DOHH2 (cell line): ENCODE measurements at regions not wholly inside any gene's neighbourhood (a gene's known extent, or its start where the extent isn't known, plus 50 kb on each side); places are given as distances from the start of the nearest gene placed in this dataset.

Experiments used
- H3F3A ChIP-seq: fragments of 200-600 bp; sonication (generic), shearing (Covaris generic); 2 replicates; pipeline ENCODE4 v1.6.0; 2016; ENCODE audit warnings: antibody characterized with exemption, mild to moderate bottlenecking; ENCODE audit not compliant: control insufficient read depth, insufficient read depth
- H3K27ac ChIP-seq: fragments of 200-600 bp; sonication (generic); 2 replicates; pipeline ENCODE4 v1.5.1; 2014; ENCODE audit warnings: low read depth, mild to moderate bottlenecking, low read length, moderate library complexity
- H3K27me3 ChIP-seq: fragments of 200-600 bp; sonication (generic); 2 replicates; pipeline ENCODE4 v1.6.1; 2014; ENCODE audit warnings: mild to moderate bottlenecking, low read length, mixed read lengths; ENCODE audit not compliant: control insufficient read depth
- H3K36me3 ChIP-seq: fragments of 200-600 bp; sonication (generic); 2 replicates; pipeline ENCODE4 v1.6.1; 2014; ENCODE audit warnings: mild to moderate bottlenecking, low read length, moderate library complexity, mixed read lengths; ENCODE audit not compliant: control insufficient read depth
- H3K4me1 ChIP-seq: fragments of 200-600 bp; sonication (generic); 2 replicates; pipeline ENCODE4 v1.6.1; 2014; ENCODE audit warnings: mild to moderate bottlenecking, low read length, mixed read lengths; ENCODE audit not compliant: control insufficient read depth
- H3K4me2 ChIP-seq: fragments of 200-600 bp; sonication (generic); 2 replicates; pipeline ENCODE4 v1.6.0; 2014; ENCODE audit warnings: mild to moderate bottlenecking, low read length, moderate library complexity
- H3K4me3 ChIP-seq: fragments of 200-600 bp; sonication (generic); 2 replicates; pipeline ENCODE4 v1.5.1; 2014; ENCODE audit warnings: mild to moderate bottlenecking, low read length, mixed read lengths
- H3K79me2 ChIP-seq: fragments of 200-600 bp; sonication (generic); 2 replicates; pipeline ENCODE4 v1.6.1; 2014; ENCODE audit warnings: mild to moderate bottlenecking, low read length, mixed read lengths; ENCODE audit not compliant: control insufficient read depth
- H3K9me2 ChIP-seq: fragments of 200-600 bp; sonication (generic); replicated peaks from 2 replicates; pipeline ENCODE4 v1.6.1; 2014; ENCODE audit warnings: mild to moderate bottlenecking, low read length, mixed read lengths; ENCODE audit not compliant: control insufficient read depth
- H3K9me3 ChIP-seq: fragments of 200-600 bp; sonication (generic); 2 replicates; pipeline ENCODE4 v1.6.1; 2014; ENCODE audit warnings: antibody characterized with exemption, low read length, mixed read lengths; ENCODE audit not compliant: control insufficient read depth, insufficient read depth
- H4K20me1 ChIP-seq: fragments of 200-600 bp; sonication (generic); 2 replicates; pipeline ENCODE4 v1.6.0; 2014; ENCODE audit warnings: low read depth, mild to moderate bottlenecking, antibody characterized with exemption, low read length, moderate library complexity; ENCODE audit not compliant: control insufficient read depth, insufficient read depth
- EZH2phosphoT487 ChIP-seq: fragments of 200-600 bp; sonication (generic); IDR thresholded peaks from 2 replicates; pipeline ENCODE4 v1.6.1; 2017; ENCODE audit warnings: borderline replicate concordance, mild to moderate bottlenecking, antibody characterized with exemption, low read length, moderate library complexity, mixed read lengths
- TF ChIP-seq, protein P1 (sequence below): fragments of 200-600 bp; sonication (generic); IDR thresholded peaks from one replicate; pipeline ENCODE4 v1.5.1; 2014; ENCODE audit warnings: antibody characterized with exemption, mild to moderate bottlenecking, low read depth, low read length; ENCODE audit not compliant: poor library complexity, severe bottlenecking

- H4K20me1 ChIP-seq, result no peaks in the 10 kb centered on the region
- TF ChIP-seq, protein P1, sequence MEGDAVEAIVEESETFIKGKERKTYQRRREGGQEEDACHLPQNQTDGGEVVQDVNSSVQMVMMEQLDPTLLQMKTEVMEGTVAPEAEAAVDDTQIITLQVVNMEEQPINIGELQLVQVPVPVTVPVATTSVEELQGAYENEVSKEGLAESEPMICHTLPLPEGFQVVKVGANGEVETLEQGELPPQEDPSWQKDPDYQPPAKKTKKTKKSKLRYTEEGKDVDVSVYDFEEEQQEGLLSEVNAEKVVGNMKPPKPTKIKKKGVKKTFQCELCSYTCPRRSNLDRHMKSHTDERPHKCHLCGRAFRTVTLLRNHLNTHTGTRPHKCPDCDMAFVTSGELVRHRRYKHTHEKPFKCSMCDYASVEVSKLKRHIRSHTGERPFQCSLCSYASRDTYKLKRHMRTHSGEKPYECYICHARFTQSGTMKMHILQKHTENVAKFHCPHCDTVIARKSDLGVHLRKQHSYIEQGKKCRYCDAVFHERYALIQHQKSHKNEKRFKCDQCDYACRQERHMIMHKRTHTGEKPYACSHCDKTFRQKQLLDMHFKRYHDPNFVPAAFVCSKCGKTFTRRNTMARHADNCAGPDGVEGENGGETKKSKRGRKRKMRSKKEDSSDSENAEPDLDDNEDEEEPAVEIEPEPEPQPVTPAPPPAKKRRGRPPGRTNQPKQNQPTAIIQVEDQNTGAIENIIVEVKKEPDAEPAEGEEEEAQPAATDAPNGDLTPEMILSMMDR, result no peak
- no peak for TF ChIP-seq EZH2phosphoT487
- H3K9me3 ChIP-seq, result no peaks in the 10 kb centered on the region
- peaks cover 8% of the 10 kb centered on the region for H3K4me1 ChIP-seq
- H3K79me2 ChIP-seq, result peaks cover under 1% of the 10 kb centered on the region; the same call in 1 of the 2 replicates
- no peak overlapping the region for H3K4me2 ChIP-seq
- H3K27me3 ChIP-seq, result no peaks in the 10 kb centered on the region
- H3K36me3 ChIP-seq, result no peaks in the 10 kb centered on the region
- H3K4me3 ChIP-seq, result no peak overlapping the region
- no peaks in the 10 kb centered on the region for H3K9me2 ChIP-seq
- no peak overlapping the region for H3K27ac ChIP-seq
- H3F3A ChIP-seq, result no peaks in the 10 kb centered on the region
These were observed 242.3 kb upstream of the GRIP1 start for GRCh38 chr12:66921151-66921550.

GRCh38 chr12:66925083-66925482, 246.2 kb upstream of the GRIP1 start:
- no peaks in the 10 kb centered on the region for H3K4me1 ChIP-seq
- H3K4me3 ChIP-seq, result no peak overlapping the region
- H3K9me3 ChIP-seq, result no peaks in the 10 kb centered on the region
- H3K27ac ChIP-seq, result no peak overlapping the region
- H3K9me2 ChIP-seq, result no peaks in the 10 kb centered on the region
- no peaks in the 10 kb centered on the region for H3F3A ChIP-seq
- no peaks in the 10 kb centered on the region for H4K20me1 ChIP-seq
- no peaks in the 10 kb centered on the region for H3K79me2 ChIP-seq
- H3K4me2 ChIP-seq, result no peak overlapping the region
- no peaks in the 10 kb centered on the region for H3K27me3 ChIP-seq
- no peaks in the 10 kb centered on the region for H3K36me3 ChIP-seq
- TF ChIP-seq EZH2phosphoT487, result no peak
- TF ChIP-seq, protein P1, result no peak

DNA sequence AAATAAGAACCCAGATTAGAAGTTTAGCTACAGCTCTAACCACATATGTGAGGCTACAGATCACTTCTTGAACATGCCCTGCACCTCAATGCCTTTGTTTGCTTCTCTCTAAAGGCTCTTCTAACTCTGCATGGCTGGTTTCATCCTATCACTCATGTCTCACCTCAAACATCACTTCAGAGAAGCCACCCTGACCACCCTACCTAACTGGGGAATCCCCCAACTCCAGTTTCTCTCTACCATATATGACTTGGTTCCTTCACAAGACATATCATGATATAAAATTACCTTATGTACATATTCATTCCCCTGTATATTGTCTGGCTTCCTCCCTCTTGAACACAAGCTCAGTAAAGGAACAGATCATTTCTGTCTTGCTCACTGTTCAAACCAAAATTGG, 250.2 kb upstream of the GRIP1 start:
- Histone ChIP-seq H3F3A (no peaks in the 10 kb centered on the region), H4K20me1 (no peaks in the 10 kb centered on the region), H3K79me2 (no peaks in the 10 kb centered on the region), H3K27ac (no peak overlapping the region), H3K4me1 (no peaks in the 10 kb centered on the region), H3K9me2 (no peaks in the 10 kb centered on the region), H3K9me3 (no peaks in the 10 kb centered on the region), H3K27me3 (no peaks in the 10 kb centered on the region), H3K36me3 (no peaks in the 10 kb centered on the region), H3K4me3 (no peak overlapping the region), H3K4me2 (no peak overlapping the region)
- no peak for TF ChIP-seq EZH2phosphoT487
- TF ChIP-seq, protein P1, result no peak

GRCh38 chr12:66931091-66931490, 252.2 kb upstream of the GRIP1 start:
- no peaks in the 10 kb centered on the region for H3K36me3 ChIP-seq

More at GRCh38 chr12:66931091-66931490, 252.2 kb upstream of the GRIP1 start:
- H3K27me3 ChIP-seq, result no peaks in the 10 kb centered on the region
- no peak overlapping the region for H3K27ac ChIP-seq
- H3K9me2 ChIP-seq, result no peaks in the 10 kb centered on the region
- no peaks in the 10 kb centered on the region for H3K9me3 ChIP-seq
- no peak overlapping the region for H3K4me3 ChIP-seq
- no peaks in the 10 kb centered on the region for H3K4me1 ChIP-seq
- TF ChIP-seq EZH2phosphoT487, result no peak
- TF ChIP-seq, protein P1, result no peak
- no peak overlapping the region for H3K4me2 ChIP-seq
- H3F3A ChIP-seq, result no peaks in the 10 kb centered on the region
- no peaks in the 10 kb centered on the region for H3K79me2 ChIP-seq
- no peaks in the 10 kb centered on the region for H4K20me1 ChIP-seq
